GM23338 (cell line): ENCODE measurements at regions not wholly inside any gene's neighbourhood (a gene's known extent, or its start where the extent isn't known, plus 50 kb on each side); places are given as distances from the start of the nearest gene placed in this dataset.

Experiments used
- CREB1 ChIP-seq: fragments of 250-450 bp; sonication (Bioruptor Pico); IDR thresholded peaks from 2 replicates; pipeline ENCODE4 v1.5.0; 2020; ENCODE audit warnings: low read depth, mild to moderate bottlenecking, moderate library complexity
- EZH2 ChIP-seq: fragments of 200-600 bp; sonication (generic); IDR thresholded peaks from one replicate; pipeline ENCODE4 v1.8.0; 2017; ENCODE audit warnings: antibody characterized with exemption, mild to moderate bottlenecking, low read depth; ENCODE audit not compliant: unreplicated experiment
- EZH2phosphoT487 ChIP-seq: fragments of 200-600 bp; sonication (generic); IDR thresholded peaks from one replicate; pipeline ENCODE4 v1.8.1; 2018; ENCODE audit warnings: antibody characterized with exemption; ENCODE audit not compliant: unreplicated experiment
- JUNB ChIP-seq: IDR thresholded peaks from one replicate; pipeline ENCODE4 v1.6.1; 2016; ENCODE audit warnings: antibody characterized with exemption; ENCODE audit not compliant: unreplicated experiment
- NANOG ChIP-seq: IDR thresholded peaks from 2 replicates; pipeline ENCODE4 v1.6.1; 2016; ENCODE audit warnings: antibody characterized with exemption, borderline replicate concordance
- POLR2AphosphoS5 ChIP-seq: IDR thresholded peaks from 2 replicates; pipeline ENCODE4 v1.6.1; 2016; ENCODE audit warnings: antibody characterized with exemption, low read depth
- STAT1 ChIP-seq: IDR thresholded peaks from one replicate; pipeline ENCODE4 v1.6.1; 2016; ENCODE audit warnings: antibody characterized with exemption; ENCODE audit not compliant: unreplicated experiment
- ZNF114 ChIP-seq: fragments of 250-450 bp; sonication (Bioruptor Pico); IDR thresholded peaks from 2 replicates; pipeline ENCODE4 v1.5.0; 2020; ENCODE audit warnings: mild to moderate bottlenecking, moderate library complexity
- ZNF331 ChIP-seq: fragments of 250-450 bp; sonication (Bioruptor Pico); IDR thresholded peaks from 2 replicates; pipeline ENCODE4 v1.5.0; 2020; ENCODE audit warnings: low read depth, mild to moderate bottlenecking, moderate library complexity
- TF ChIP-seq, protein P1 (sequence below), 2 experiments: fragments of 200-600 bp in 1 of 2; sonication (generic) in 1 of 2; conservative IDR thresholded peaks; 2 replicates each; pipeline versions ENCODE4 v1.5.1 to v1.6.1; 2016 to 2017; ENCODE audit warnings: antibody characterized with exemption in 2 of 2, low read depth in 2 of 2, mild to moderate bottlenecking in 2 of 2, moderate library complexity in 1 of 2
- TF ChIP-seq, protein P2 (sequence below): IDR thresholded peaks from one replicate; pipeline ENCODE4 v1.6.1; 2018; ENCODE audit warnings: antibody characterized with exemption; ENCODE audit not compliant: unreplicated experiment
- TF ChIP-seq, protein P3 (sequence below): fragments of 250-450 bp; sonication (Bioruptor Pico); IDR thresholded peaks from 2 replicates; pipeline ENCODE4 v1.5.0; 2020; ENCODE audit warnings: mild to moderate bottlenecking, moderate library complexity
- TF ChIP-seq, protein P4 (sequence below): IDR thresholded peaks from 2 replicates; pipeline ENCODE4 v1.6.1; 2016; ENCODE audit warnings: antibody characterized with exemption

DNA sequence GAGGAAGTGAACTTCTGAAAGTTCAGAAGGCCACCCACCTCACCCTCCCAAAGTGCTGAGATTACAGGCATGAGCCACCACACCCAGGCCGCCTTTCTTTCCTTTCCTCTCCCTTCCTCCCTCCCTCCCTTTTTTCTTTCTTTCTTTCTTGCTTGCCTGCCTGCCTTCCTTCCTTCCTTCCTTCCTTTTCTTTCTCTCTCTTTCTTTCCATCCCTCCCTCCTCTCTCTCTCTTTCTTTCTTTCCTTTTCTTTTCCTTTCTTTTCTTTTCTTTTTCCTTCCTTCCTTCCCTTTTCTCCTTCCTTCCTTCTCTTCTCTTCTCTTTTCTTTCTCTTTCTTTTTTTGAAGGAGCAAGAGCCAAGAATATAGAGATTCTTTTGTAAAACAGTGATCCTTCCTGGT is 208.3 kb upstream of the HMGA2 start:
- TF ChIP-seq, protein P1, sequence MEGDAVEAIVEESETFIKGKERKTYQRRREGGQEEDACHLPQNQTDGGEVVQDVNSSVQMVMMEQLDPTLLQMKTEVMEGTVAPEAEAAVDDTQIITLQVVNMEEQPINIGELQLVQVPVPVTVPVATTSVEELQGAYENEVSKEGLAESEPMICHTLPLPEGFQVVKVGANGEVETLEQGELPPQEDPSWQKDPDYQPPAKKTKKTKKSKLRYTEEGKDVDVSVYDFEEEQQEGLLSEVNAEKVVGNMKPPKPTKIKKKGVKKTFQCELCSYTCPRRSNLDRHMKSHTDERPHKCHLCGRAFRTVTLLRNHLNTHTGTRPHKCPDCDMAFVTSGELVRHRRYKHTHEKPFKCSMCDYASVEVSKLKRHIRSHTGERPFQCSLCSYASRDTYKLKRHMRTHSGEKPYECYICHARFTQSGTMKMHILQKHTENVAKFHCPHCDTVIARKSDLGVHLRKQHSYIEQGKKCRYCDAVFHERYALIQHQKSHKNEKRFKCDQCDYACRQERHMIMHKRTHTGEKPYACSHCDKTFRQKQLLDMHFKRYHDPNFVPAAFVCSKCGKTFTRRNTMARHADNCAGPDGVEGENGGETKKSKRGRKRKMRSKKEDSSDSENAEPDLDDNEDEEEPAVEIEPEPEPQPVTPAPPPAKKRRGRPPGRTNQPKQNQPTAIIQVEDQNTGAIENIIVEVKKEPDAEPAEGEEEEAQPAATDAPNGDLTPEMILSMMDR (conservative IDR thresholded peaks at IDR 0.05; ENCODE audit: low read depth in 2 of 2) = no peak
- TF ChIP-seq, protein P2, sequence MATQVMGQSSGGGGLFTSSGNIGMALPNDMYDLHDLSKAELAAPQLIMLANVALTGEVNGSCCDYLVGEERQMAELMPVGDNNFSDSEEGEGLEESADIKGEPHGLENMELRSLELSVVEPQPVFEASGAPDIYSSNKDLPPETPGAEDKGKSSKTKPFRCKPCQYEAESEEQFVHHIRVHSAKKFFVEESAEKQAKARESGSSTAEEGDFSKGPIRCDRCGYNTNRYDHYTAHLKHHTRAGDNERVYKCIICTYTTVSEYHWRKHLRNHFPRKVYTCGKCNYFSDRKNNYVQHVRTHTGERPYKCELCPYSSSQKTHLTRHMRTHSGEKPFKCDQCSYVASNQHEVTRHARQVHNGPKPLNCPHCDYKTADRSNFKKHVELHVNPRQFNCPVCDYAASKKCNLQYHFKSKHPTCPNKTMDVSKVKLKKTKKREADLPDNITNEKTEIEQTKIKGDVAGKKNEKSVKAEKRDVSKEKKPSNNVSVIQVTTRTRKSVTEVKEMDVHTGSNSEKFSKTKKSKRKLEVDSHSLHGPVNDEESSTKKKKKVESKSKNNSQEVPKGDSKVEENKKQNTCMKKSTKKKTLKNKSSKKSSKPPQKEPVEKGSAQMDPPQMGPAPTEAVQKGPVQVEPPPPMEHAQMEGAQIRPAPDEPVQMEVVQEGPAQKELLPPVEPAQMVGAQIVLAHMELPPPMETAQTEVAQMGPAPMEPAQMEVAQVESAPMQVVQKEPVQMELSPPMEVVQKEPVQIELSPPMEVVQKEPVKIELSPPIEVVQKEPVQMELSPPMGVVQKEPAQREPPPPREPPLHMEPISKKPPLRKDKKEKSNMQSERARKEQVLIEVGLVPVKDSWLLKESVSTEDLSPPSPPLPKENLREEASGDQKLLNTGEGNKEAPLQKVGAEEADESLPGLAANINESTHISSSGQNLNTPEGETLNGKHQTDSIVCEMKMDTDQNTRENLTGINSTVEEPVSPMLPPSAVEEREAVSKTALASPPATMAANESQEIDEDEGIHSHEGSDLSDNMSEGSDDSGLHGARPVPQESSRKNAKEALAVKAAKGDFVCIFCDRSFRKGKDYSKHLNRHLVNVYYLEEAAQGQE = no peak
- TF ChIP-seq EZH2 (no peak), EZH2phosphoT487 (no peak), POLR2AphosphoS5 (no peak), CREB1 (CRISPR knock-in tag) (no peak), STAT1 (no peak), ZNF331 (CRISPR knock-in tag) (no peak), JUNB (no peak), NANOG (no peak), ZNF114 (CRISPR knock-in tag) (no peak)
- TF ChIP-seq, protein P3, sequence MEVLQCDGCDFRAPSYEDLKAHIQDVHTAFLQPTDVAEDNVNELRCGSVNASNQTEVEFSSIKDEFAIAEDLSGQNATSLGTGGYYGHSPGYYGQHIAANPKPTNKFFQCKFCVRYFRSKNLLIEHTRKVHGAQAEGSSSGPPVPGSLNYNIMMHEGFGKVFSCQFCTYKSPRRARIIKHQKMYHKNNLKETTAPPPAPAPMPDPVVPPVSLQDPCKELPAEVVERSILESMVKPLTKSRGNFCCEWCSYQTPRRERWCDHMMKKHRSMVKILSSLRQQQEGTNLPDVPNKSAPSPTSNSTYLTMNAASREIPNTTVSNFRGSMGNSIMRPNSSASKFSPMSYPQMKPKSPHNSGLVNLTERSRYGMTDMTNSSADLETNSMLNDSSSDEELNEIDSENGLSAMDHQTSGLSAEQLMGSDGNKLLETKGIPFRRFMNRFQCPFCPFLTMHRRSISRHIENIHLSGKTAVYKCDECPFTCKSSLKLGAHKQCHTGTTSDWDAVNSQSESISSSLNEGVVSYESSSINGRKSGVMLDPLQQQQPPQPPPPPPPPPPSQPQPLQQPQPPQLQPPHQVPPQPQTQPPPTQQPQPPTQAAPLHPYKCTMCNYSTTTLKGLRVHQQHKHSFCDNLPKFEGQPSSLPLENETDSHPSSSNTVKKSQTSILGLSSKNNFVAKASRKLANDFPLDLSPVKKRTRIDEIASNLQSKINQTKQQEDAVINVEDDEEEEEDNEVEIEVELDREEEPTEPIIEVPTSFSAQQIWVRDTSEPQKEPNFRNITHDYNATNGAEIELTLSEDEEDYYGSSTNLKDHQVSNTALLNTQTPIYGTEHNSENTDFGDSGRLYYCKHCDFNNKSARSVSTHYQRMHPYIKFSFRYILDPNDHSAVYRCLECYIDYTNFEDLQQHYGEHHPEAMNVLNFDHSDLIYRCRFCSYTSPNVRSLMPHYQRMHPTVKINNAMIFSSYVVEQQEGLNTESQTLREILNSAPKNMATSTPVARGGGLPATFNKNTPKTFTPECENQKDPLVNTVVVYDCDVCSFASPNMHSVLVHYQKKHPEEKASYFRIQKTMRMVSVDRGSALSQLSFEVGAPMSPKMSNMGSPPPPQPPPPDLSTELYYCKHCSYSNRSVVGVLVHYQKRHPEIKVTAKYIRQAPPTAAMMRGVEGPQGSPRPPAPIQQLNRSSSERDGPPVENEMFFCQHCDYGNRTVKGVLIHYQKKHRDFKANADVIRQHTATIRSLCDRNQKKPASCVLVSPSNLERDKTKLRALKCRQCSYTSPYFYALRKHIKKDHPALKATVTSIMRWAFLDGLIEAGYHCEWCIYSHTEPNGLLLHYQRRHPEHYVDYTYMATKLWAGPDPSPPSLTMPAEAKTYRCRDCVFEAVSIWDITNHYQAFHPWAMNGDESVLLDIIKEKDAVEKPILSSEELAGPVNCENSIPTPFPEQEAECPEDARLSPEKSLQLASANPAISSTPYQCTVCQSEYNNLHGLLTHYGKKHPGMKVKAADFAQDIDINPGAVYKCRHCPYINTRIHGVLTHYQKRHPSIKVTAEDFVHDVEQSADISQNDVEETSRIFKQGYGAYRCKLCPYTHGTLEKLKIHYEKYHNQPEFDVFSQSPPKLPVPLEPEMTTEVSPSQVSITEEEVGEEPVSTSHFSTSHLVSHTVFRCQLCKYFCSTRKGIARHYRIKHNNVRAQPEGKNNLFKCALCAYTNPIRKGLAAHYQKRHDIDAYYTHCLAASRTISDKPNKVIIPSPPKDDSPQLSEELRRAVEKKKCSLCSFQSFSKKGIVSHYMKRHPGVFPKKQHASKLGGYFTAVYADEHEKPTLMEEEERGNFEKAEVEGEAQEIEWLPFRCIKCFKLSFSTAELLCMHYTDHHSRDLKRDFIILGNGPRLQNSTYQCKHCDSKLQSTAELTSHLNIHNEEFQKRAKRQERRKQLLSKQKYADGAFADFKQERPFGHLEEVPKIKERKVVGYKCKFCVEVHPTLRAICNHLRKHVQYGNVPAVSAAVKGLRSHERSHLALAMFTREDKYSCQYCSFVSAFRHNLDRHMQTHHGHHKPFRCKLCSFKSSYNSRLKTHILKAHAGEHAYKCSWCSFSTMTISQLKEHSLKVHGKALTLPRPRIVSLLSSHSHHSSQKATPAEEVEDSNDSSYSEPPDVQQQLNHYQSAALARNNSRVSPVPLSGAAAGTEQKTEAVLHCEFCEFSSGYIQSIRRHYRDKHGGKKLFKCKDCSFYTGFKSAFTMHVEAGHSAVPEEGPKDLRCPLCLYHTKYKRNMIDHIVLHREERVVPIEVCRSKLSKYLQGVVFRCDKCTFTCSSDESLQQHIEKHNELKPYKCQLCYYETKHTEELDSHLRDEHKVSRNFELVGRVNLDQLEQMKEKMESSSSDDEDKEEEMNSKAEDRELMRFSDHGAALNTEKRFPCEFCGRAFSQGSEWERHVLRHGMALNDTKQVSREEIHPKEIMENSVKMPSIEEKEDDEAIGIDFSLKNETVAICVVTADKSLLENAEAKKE (CRISPR knock-in tag) = no peak
- TF ChIP-seq, protein P4, sequence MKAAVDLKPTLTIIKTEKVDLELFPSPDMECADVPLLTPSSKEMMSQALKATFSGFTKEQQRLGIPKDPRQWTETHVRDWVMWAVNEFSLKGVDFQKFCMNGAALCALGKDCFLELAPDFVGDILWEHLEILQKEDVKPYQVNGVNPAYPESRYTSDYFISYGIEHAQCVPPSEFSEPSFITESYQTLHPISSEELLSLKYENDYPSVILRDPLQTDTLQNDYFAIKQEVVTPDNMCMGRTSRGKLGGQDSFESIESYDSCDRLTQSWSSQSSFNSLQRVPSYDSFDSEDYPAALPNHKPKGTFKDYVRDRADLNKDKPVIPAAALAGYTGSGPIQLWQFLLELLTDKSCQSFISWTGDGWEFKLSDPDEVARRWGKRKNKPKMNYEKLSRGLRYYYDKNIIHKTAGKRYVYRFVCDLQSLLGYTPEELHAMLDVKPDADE = no peak
